GM10266 (cell line): ENCODE measurements at regions not wholly inside any gene's neighbourhood (a gene's known extent, or its start where the extent isn't known, plus 50 kb on each side); places are given as distances from the start of the nearest gene placed in this dataset.
"Not testable (repeated sequence)": the region's sequence is repeated elsewhere in the genome, so short reads cannot be mapped to it uniquely, and the experiment has no call there.

Source experiments
- DNase-seq: peaks from one replicate; pipeline ENCODE4 v3.0.0; 2012; ENCODE audit errors: extremely low spot score
- CTCF ChIP-seq: IDR thresholded peaks from 2 replicates; pipeline ENCODE4 v1.5.1; 2012; ENCODE audit warnings: mild to moderate bottlenecking, low read depth; ENCODE audit not compliant: control insufficient read depth, insufficient read depth; ENCODE audit errors: missing control alignments

GRCh38 chr7:131154380-131154779 lies 173.3 kb upstream of the MKLN1 start:
- TF ChIP-seq CTCF, result no peak

GRCh38 chr7:131157530-131158243 lies 170.0 kb upstream of the MKLN1 start:
- no peak for DNase-seq
- no peak for TF ChIP-seq CTCF

More at GRCh38 chr7:131154380-131154779, 173.3 kb upstream of the MKLN1 start:
- DNase-seq, result no peak

GRCh38 chr7:131158244-131158636 lies 169.4 kb upstream of the MKLN1 start:
- DNase-seq, result not testable (repeated sequence)

- no peak for DNase-seq
- no peak for TF ChIP-seq CTCF
Observed at GRCh38 chr7:131159961-131160361, 167.7 kb upstream of the MKLN1 start.

GRCh38 chr7:131161103-131161502 lies 166.6 kb upstream of the MKLN1 start:
- no peak for DNase-seq
- no peak for TF ChIP-seq CTCF

GRCh38 chr7:131164025-131164925 lies 163.4 kb upstream of the MKLN1 start:
- DNase-seq, result no peak

GRCh38 chr7:131166066-131166465 lies 161.6 kb upstream of the MKLN1 start:
- DNase-seq, result no peak
- no peak for TF ChIP-seq CTCF

More at GRCh38 chr7:131164025-131164925, 163.4 kb upstream of the MKLN1 start:
- TF ChIP-seq CTCF, result no peak
